ENCODE measurements at regions not wholly inside any gene's neighbourhood (a gene's known extent, or its start where the extent isn't known, plus 50 kb on each side); places are given as distances from the start of the nearest gene placed in this dataset.

GRCh38 chr15:70192041-70192440 lies 94.3 kb upstream of the TLE3 start:
- DNase-seq (ENCODE audit: low read depth, low spot score), result no peak

GRCh38 chr15:70190965-70191364 lies 93.2 kb upstream of the TLE3 start:
- DNase-seq (ENCODE audit: low read depth, low spot score), result no peak

- no peak for DNase-seq (ENCODE audit: low read depth, low spot score)
Observed at GRCh38 chr15:70189826-70190695, 92.3 kb upstream of the TLE3 start.

- no peak for DNase-seq (ENCODE audit: low read depth, low spot score)
Observed at GRCh38 chr15:70188286-70188685, 90.6 kb upstream of the TLE3 start.

GRCh38 chr15:70187331-70187730 lies 89.6 kb upstream of the TLE3 start:
- no peak for DNase-seq (ENCODE audit: low read depth, low spot score)

GRCh38 chr15:70186152-70186551 lies 88.4 kb upstream of the TLE3 start:
- DNase-seq (ENCODE audit: low read depth, low spot score), result peak; percentile 64

- DNase-seq (ENCODE audit: low read depth, low spot score), result peak; percentile 52
Observed at GRCh38 chr15:70185251-70185711, 87.6 kb upstream of the TLE3 start.

GRCh38 chr15:70182858-70183695 lies 85.4 kb upstream of the TLE3 start:
- no peak for DNase-seq (ENCODE audit: low read depth, low spot score)

GRCh38 chr15:70181626-70182255 lies 84.0 kb upstream of the TLE3 start:
- DNase-seq (ENCODE audit: low read depth, low spot score), result peak; percentile 75

GRCh38 chr15:70180186-70180875 lies 82.6 kb upstream of the TLE3 start:
- no peak for DNase-seq (ENCODE audit: low read depth, low spot score)

- no peak for DNase-seq (ENCODE audit: low read depth, low spot score)
Observed at GRCh38 chr15:70179309-70179892, 81.7 kb upstream of the TLE3 start.

GRCh38 chr15:70178335-70179084 lies 80.8 kb upstream of the TLE3 start:
- no peak for DNase-seq (ENCODE audit: low read depth, low spot score)

GRCh38 chr15:70172566-70173225 lies 75.0 kb upstream of the TLE3 start:
- no peak for DNase-seq (ENCODE audit: low read depth, low spot score)

GRCh38 chr15:70172124-70172523 lies 74.4 kb upstream of the TLE3 start:
- no peak for DNase-seq (ENCODE audit: low read depth, low spot score)

GRCh38 chr15:70171256-70171886 lies 73.7 kb upstream of the TLE3 start:
- peak; percentile 72 for DNase-seq (ENCODE audit: low read depth, low spot score)

- DNase-seq (ENCODE audit: low read depth, low spot score), result no peak
Observed at GRCh38 chr15:70170096-70170699, 72.5 kb upstream of the TLE3 start.

GRCh38 chr15:70169147-70169546 lies 71.4 kb upstream of the TLE3 start:
- no peak for DNase-seq (ENCODE audit: low read depth, low spot score)

GRCh38 chr15:70167155-70167554 lies 69.4 kb upstream of the TLE3 start:
- DNase-seq (ENCODE audit: low read depth, low spot score), result no peak

GRCh38 chr15:70166506-70167087 lies 68.9 kb upstream of the TLE3 start:
- DNase-seq (ENCODE audit: low read depth, low spot score), result no peak
